GM21447 (cell line): ENCODE measurements at regions not wholly inside any gene's neighbourhood (a gene's known extent, or its start where the extent isn't known, plus 50 kb on each side); places are given as distances from the start of the nearest gene placed in this dataset.
"Not testable (repeated sequence)": the region's sequence is repeated elsewhere in the genome, so short reads cannot be mapped to it uniquely, and the experiment has no call there.

Experiments
- ATAC-seq: cut with Tn5 transposase; IDR thresholded peaks from one replicate; pipeline ENCODE4 v1.9.1; 2021; ENCODE audit not compliant: unreplicated experiment

DNA sequence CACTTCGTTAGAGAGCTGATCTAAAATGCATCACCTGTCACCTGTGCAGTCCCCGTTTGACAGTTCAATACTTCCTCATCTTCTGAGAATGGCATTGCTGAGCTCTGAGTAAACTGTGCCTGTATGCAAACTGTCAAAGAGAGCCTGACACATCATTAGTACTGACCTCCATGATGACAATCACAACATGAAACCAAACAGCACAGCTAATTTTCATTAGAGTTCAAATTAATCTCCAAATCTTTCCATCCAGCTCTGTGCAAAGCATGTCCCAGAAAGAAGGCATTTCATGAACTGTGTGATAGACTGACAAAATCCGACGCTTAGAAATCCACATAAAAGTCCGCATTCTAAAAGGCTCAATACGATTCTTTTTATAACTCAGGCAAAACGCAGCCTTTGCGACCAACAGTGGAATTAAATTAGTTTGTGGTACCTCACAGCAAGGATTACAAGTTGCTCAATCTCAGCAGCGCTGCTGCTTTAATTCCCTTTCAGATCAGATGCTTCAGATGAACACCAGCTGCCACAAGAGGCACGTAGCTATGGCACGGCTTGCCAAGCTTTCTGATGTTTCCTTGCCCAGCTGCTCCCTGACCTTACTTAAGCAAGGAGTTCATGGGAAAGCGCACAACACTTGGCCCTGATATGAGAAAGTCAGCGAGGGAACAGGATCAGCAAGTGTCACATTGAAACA lies 765.5 kb upstream of the PRMT6 start:
- no peak for ATAC-seq

DNA sequence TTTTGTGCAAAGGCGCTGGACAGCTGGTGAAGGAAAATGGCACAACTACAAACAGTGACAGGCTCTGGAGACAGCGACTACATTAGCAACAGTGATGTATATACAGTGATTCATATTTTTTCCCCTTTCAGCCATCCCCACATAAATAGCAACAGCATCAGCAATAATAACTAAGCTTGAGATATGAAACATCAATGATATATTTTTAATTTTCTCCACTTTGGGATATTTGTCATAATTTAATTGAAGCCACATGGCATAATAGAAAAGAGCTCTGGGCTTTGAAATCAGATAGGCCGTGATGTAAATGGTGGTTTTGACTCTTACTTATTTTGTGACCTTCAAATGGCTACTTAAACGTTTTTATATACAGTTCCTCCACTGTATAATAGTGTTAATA lies 764.3 kb upstream of the PRMT6 start:
- no peak for ATAC-seq

GRCh38 chr1:106296431-106296830 lies 760.0 kb upstream of the PRMT6 start:
- ATAC-seq = no peak

DNA sequence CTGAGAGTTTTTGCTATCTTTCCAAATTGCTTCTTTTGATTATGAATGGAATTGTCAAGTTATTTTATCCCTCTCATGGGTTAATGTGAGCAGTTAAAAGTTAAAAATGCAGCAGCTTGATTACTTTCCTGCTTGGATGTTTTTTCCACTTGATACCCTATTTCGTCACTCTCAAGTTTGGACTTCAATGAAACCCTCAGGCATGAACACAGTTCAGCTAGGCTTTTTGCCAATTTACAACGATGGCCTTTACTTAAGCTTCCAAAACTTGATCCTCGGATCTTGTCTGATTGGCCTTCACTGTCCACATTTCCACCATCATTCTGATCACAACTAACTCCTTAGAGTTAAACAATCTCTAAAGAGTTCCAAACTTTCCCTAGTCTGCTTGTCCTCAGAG lies 752.4 kb upstream of the PRMT6 start:
- ATAC-seq = no peak

- ATAC-seq = no peak
These were observed 736.9 kb upstream of the PRMT6 start for GRCh38 chr1:106319612-106320011.

GRCh38 chr1:106325600-106325999 lies 730.9 kb upstream of the PRMT6 start:
- no peak for ATAC-seq

DNA sequence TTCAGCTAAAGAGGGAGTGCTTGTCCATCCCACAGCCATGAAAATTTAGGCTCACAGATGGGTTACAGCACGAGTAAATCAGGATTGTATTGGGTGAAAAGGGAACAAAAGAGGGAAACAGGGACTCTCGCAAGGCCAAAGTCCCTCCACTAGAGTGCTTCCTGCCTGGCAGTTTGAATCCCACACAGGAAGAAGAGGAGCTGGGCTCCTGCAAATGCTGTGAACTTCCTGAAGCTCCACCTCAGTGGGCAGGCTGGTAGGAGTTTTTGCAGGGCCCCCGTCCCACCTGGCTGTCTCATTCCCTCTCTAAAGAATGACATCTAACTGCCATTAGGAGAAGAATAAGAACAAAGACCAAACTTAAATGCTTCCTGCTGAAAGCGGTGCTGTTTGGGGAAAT lies 712.0 kb upstream of the PRMT6 start:
- no peak for ATAC-seq

- no peak for ATAC-seq
These were observed 696.2 kb upstream of the PRMT6 start for GRCh38 chr1:106360252-106360651.

DNA sequence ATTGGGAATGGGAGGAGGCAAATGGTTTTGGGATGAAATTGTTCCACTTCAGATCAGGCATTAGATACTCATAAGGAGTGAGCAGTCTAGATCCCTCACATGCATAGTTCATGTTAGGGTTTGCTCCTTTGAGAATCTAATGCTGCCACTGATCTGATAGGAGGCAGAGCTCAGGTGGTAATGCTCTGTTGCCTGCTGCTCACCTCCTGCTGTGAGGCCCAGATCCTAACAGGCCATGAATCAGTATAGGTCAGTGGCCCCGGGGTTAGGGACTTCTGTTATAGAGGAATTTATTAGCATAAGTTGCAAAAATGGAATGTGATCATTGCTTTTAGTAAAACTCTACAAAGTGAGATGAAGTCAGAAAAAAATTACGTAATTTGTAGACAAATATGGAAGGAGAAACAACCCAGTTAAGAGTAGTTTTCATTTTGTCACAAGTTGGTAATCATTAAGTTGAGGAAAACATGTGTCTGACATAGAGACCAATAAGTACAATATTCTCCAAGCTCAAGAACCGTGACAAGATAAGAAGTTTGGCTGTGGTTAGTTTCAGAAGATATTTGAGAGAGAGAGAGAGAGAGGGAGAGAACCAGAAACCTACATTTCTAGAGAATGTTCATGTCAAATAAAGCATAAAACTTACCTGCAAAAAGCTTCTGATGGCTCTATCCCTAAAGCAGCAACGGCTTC lies 689.7 kb upstream of the PRMT6 start:
- no peak for ATAC-seq

- no peak for ATAC-seq
These were observed 678.2 kb upstream of the PRMT6 start for GRCh38 chr1:106378261-106378660.

GRCh38 chr1:106380772-106381171 lies 675.7 kb upstream of the PRMT6 start:
- no peak for ATAC-seq

GRCh38 chr1:106389160-106389559 lies 667.3 kb upstream of the PRMT6 start:
- not testable (repeated sequence) for ATAC-seq

DNA sequence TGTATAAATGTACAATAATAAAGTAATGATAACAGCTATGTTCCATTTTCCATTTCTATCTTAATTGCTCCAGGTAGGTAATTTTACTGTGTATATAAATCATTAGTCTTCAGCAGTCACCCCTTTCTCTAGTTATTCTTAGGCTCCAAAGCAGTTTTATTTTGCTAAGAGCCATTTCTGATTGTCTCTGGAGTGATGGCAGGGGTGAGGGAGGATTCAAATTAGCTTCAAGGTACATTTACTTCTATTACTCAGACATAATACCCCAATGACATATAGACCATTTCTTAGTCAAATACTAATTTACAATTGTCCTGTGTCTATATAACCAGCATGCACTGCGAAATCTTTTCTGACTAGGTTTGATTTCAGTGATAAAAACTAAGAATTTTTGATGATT lies 663.4 kb upstream of the PRMT6 start:
- no peak for ATAC-seq

- ATAC-seq = no peak
These were observed 660.5 kb upstream of the PRMT6 start for GRCh38 chr1:106396020-106396419.

DNA sequence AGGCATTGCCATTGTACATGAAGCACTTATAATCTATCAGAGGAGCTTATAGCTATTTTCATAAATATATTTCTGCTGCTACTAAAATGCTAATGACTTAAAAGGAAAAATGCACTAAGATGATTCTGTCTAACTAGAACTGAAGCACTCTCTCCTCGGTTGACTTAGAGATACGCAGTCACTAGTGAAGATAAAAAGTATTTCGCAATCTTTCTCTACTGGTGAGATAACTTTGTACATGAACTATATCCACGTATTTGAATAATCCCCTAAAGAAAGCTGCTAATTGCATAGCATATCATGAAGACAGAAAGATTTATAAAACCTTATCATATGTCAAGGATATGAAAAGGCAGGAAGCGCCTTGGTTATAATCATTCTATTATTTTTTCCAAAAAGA lies 658.1 kb upstream of the PRMT6 start:
- ATAC-seq = no peak

- no peak for ATAC-seq
These were observed 650.4 kb upstream of the PRMT6 start for GRCh38 chr1:106406114-106406513.

DNA sequence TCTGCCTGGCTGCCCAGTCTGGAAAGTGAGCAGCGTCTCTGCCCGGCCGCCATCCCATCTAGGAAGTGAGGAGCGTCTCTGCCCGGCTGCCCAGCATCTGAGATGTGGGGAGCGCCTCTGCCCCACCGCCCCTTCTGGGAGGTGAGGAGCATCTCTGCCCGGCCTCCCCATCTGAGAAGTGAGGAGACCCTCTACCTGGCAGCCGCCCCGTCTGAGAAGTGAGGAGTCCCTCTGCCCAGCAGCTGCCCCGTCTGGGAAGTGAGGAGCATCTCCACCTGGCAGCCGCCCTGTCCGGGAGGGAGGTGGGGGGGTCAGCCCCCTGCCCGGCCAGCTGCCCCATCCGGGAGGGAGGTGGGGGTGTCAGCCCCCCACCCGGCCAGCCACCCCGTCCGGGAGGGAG lies 644.2 kb upstream of the PRMT6 start:
- ATAC-seq = not testable (repeated sequence)

- ATAC-seq = no peak
These were observed 621.2 kb upstream of the PRMT6 start for GRCh38 chr1:106435269-106435668.

DNA sequence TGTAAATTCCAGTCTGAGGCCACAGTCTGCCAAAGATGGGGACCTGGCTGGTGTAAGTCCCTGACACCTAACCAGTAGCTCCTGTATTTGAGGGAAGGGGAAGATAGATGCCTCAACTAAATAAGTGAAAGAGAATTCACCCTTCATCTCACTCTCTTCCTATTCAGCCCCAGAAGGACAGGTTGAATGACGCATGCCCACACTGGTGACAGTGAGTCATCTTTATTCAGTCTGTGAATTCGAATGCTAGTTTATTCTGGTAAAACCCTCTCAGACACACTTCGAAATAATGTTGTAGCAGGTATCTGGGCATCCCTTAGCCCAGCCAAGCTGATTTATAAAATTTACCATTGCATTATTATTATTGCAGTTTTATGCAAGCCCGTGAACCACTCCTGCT lies 617.0 kb upstream of the PRMT6 start:
- ATAC-seq = no peak

DNA sequence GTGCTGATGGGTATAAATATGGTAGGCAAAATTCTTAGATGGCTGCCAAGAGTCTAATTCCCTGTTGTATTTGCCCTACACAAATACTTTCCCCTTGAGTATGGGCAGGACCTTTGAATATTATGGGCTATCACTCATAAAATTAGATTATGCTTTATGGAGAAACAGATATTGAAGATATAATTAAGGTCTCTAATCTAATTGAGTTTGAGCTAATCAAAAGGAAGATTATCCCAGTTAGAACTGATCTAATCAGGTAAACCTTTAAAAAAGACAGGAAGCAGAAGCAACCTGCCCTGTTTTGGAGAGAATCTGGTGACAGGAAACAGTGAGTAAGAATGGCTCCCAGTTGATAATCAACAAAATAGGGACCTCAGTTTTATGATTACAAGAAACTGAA lies 609.0 kb upstream of the PRMT6 start:
- no peak for ATAC-seq

DNA sequence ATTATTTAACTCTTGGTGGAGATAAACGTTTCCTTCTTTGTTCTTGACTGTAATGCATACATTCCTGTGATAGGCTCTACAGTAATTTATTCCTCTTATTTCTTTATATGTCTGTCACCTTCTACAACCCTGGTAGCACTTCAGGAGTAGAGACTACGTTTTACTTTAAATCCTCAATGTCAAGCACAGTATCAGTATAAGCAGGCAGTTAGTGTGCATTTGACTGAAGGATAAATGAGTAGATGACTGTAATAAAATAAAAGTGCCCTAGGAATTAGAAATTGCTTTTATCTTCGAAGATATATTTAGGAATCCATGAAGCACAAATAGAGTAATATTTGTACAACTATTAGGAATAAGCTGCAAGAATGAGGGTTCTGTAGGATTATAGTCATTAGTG lies 599.6 kb upstream of the PRMT6 start:
- ATAC-seq = no peak

GRCh38 chr1:106457368-106457767 lies 599.1 kb upstream of the PRMT6 start:
- ATAC-seq = no peak

GRCh38 chr1:106458866-106459265 lies 597.6 kb upstream of the PRMT6 start:
- no peak for ATAC-seq
